NCI-H2227 (cell line): ENCODE measurements at regions not wholly inside any gene's neighbourhood (a gene's known extent, or its start where the extent isn't known, plus 50 kb on each side); places are given as distances from the start of the nearest gene placed in this dataset.

Source experiments
- DNase-seq: peaks from one replicate; lab custom pipeline; 2025; ENCODE audit not compliant: unreplicated experiment; lab: John Stamatoyannopoulos, UW

DNA sequence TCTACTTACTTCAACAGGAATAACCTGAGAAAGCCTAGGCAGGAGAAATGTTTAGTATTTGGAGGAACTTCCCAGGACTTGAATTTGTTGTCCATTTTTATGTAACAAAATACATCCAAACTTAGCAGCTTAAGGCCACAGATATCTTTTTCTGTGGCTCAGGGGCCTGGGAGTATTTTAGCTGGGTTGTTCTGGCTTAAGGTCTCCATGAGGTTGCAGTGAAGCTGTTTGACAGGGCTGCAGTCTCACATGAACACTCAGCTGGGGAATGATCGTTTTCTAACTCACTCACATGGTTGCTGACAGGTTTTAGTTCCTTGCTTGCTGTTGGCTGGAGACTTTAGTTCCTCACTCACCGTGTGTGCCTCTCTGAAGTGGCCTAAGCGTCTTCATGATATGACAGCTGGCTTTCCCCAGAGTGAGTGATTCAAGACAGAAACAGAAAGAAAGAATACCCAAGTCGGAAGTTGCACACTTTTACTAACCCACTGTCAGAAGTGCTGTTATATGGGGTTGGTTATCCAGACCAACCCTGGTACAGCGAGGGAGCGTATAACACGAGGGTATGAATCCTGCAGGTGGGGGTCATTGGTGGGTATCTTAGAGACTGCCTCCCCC is 229.7 kb upstream of the TBL1XR1 start:
- DNase-seq = no peak

DNA sequence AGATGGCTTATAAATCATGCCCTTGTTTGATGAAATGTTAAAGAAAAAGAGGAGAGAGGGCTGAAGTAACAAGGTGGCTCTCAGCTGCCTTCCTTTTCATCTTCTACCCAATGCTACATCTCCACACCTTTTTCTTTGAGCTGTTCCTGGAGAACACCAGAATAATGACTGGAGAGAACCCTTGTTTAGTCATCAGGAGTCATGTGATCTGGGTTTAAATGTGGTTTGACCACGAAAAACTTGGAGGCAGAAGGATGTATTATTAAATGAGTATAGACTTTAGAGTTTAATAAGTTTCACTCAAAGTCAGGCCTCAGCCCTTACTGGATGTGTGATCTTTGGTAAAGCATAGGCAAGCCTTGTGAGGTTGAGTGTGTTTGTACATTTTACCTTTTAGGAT is 230.3 kb upstream of the TBL1XR1 start:
- DNase-seq = no peak

- DNase-seq = no peak
These were observed 231.8 kb upstream of the TBL1XR1 start for GRCh38 chr3:177429079-177429478.

DNA sequence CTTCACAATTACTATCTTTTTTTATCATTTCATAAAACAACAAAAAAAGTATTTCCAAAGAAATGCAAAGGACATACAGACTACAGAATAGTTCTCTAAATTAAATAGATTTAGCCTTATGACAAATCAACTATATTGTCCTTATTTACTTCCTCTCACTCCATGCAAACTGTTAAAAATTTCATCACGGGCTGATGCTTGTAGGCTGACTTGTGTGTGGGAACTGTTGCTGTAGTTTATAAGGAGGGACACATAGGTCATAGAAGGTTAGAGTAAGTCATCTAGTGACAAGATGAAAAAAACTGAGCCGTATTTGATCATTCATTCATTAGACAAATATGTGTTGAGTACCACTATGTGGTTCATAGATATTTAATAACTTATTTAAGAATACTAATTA is 232.5 kb upstream of the TBL1XR1 start:
- DNase-seq = no peak

- DNase-seq = no peak
These were observed 233.4 kb upstream of the TBL1XR1 start for GRCh38 chr3:177430653-177431052.

GRCh38 chr3:177431525-177432176 is 234.4 kb upstream of the TBL1XR1 start:
- no peak for DNase-seq

DNA sequence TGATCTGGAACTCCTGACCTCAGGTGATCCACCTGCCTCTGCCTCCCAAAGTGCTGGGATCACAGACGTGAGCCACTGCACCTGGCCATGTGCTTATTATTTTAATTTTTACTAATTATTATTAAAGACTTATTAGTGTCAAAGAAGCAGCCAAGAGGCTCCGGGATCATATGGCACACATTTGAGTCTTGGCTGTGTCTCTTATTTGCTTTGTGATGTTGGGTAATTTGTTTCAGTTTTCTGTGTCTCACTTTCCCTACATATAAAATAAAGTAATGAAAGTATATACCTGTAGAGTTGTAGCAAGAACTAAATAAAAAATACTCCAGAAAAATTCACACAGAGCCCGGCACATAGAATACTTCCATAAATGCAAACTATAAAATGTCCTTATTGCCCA is 238.0 kb upstream of the TBL1XR1 start:
- no peak for DNase-seq

DNA sequence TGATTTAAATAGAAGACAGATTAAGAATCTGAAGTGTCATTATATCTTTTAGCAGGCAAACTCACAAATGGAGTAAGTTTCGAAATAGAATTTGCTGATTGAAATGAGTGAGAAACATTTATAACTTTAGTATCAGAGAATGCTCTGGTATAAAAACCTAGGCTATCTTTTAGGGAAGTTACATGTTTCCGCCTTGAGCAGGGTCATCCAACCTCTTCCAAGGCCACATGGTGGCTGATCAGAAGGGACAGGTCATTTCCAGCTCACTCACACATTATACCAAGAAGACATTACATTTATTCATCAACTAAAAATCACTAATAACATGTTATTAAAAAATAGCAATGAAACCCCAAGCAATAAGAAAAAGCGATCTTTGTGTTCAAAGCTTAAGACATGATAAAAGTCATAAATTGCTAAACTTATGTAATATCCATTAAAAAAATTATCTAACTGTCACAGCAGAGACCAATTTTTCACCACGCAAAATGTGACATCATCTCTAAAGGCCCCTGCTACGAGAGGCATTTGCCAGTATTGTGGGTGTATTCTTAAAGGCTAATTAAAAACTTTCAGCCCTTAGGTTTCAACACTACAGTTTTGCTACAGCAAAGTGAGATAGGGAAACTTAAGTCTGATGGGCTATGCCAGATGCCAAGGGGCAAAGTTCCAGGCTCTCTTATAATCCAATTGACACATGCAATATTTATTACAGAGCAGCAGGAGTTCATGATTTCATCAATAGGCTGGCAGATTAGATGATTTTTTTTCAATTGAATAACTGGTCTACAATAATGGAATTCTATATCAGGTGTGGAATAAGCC is 240.4 kb upstream of the TBL1XR1 start:
- DNase-seq = no peak

- DNase-seq = no peak
These were observed 241.4 kb upstream of the TBL1XR1 start for GRCh38 chr3:177438596-177439220.

- no peak for DNase-seq
These were observed 242.5 kb upstream of the TBL1XR1 start for GRCh38 chr3:177439694-177440269.

GRCh38 chr3:177440456-177441104 is 243.3 kb upstream of the TBL1XR1 start:
- no peak for DNase-seq

- DNase-seq = no peak
These were observed 244.1 kb upstream of the TBL1XR1 start for GRCh38 chr3:177441276-177441812.

DNA sequence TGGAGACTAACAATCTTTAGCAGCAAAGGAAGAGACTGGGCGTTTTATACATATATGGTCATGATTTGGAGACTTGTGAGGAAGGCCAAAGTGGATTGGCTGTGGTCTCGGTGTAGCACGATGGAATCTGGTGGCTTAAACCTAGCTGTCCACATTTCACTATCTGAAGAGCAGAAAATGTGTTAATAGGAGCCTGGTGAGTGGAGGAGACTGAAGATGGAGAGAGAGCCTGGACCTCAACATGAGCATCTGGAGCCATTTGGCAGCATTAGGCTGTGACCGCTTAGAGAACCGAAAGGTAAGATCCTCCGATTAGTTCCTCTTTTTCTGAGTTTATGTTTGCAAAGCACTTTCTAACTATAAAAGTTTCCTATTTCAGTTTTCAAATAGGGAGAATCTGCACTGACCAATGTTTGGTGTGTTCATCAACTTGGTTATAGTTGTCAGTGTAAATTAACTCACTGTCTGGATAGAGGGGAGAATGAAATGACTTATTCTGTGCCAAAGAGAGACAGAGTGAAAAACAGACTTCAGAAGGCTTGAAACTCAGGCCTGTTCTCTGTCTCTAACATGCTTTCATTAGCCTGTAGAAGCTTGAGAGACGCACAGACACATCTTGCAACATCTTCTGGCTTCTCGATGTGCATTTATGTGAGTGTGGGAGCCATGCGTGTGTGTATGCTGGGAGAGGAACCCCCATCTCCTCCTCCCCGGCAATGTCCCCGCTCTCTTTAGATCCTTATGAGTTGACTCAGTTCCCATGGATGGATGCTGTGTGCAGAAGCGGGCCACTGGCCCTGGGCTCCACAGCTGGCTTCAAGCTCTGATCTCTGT is 244.7 kb upstream of the TBL1XR1 start:
- DNase-seq = no peak

DNA sequence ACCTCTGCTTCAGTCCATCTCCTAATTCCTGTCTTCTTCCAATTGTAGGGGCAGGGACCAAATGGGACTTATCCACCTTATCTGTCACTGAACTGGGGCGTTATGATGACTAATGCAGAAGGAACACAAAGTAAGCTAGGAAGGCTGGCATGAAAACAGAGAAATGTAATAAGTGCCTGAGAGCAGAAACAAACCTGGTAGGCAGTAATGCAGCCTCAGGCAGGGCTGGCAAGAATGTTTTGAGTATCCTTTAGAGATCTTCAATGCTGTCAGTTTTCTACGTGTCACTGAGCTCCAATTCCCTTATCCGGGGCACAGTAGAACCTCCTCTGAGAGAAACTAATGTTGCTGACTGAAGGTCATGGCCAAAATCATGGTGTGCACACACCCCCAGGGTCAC is 246.2 kb upstream of the TBL1XR1 start:
- DNase-seq = no peak

GRCh38 chr3:177444696-177445095 is 247.4 kb upstream of the TBL1XR1 start:
- DNase-seq = no peak

GRCh38 chr3:177445549-177445948 is 248.3 kb upstream of the TBL1XR1 start:
- DNase-seq = no peak

DNA sequence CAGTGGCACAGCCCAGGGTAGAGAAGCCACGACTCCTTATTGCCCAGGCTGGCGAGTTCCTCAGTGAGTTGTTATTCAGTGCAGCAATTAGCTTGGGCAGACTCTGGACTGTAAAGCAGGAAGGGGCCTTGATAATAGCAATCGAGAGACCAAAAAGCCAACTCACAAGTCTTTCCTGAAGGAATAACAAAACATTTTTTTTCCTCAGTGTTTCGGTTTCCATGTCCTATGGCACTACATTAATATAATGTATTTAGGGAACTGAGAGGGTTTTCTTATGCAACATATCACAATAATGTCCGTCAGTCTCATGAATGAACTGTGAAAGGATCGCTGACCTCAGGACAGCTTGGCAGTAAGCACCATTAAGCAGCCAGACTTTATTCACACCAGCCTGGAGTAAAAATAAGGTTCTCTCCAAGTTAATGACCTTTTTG is 248.9 kb upstream of the TBL1XR1 start:
- peak; percentile 20 for DNase-seq

DNA sequence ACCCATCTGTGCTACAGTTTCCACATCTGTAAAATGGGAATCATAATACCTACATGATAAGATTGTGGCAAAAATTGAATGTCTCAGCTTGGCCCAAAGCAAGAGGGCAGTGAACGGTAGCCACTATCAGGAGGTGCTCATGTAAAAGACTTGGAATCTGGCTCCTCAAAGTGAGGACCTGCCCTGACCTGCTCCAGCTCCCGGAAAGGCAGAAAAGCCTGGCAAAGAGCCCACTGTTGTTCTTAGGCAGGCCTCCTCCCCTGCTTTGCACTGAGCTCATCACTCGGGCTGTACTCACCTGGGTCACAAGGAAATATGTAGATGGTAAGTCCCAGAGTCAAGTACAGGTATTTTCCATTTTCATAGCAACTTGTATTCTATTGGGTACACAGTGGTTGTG is 250.7 kb upstream of the TBL1XR1 start:
- no peak for DNase-seq

DNA sequence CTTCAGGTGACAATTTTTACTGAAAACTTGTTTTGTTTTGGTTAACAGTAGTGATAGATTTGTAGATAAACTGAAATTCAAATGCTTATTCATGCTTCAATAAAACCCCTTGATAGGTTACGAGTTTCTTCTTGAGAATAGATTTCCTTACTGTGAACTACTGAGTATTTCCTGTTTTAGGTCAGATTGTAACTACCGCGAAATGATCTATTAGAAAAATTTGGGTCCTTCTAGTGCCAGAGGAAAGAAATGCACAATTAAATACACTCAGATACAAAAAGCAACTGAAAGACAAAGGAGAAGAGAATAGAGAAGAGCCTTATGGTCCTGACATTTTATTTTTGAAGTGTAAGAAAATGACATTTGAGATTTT is 251.7 kb upstream of the TBL1XR1 start:
- DNase-seq = no peak
